ENCODE measurements at regions not wholly inside any gene's neighbourhood (a gene's known extent, or its start where the extent isn't known, plus 50 kb on each side); places are given as distances from the start of the nearest gene placed in this dataset.

GRCh38 chr20:24166412-24166811 is 177.8 kb upstream of the GGTLC1 start:
- TF ChIP-seq CTCF (IDR thresholded peaks at IDR 0.05): no peak

DNA sequence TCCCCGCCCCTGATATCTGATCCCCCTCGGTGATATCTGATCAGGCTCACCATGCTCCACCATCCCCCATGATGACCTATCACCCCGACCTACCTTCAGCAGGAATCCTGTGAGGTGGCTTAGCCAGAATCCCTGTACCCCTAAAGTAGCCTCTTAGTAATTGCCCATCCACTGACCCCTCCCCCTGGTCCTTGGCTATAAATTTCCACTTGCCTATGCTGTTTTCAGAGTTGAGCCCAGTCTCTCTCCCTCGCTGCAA is 177.5 kb upstream of the GGTLC1 start:
- TF ChIP-seq CTCF (IDR thresholded peaks at IDR 0.05): no peak

- no peak for TF ChIP-seq CTCF (IDR thresholded peaks at IDR 0.05)
Measured at GRCh38 chr20:24165301-24166122, 176.9 kb upstream of the GGTLC1 start.

DNA sequence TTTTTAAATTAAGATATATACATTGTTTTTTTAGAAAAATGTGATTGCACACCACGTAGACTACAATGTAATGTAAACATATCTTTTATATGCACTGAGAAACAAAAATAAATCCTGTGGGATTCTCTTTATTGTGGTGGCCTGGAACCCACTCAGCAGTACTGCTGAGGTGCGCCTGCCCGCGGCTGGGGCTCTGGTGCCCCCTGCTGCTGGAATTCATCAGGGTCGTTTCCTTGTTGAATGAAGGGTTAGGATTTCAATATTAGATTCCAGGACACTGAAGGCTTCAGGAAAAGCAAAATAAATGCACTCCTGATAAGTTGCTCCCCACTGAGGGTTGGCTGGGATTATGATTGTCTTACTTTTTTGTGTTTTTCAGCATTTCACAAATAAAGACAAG is 175.8 kb upstream of the GGTLC1 start:
- TF ChIP-seq CTCF (IDR thresholded peaks at IDR 0.05): peak; percentile 37; the same call in 1 of the 2 replicates

- no peak for TF ChIP-seq CTCF (IDR thresholded peaks at IDR 0.05)
Measured at GRCh38 chr20:24163506-24163905, 174.9 kb upstream of the GGTLC1 start.

GRCh38 chr20:24160563-24161281 is 172.1 kb upstream of the GGTLC1 start:
- TF ChIP-seq CTCF (IDR thresholded peaks at IDR 0.05): peak; percentile 92

DNA sequence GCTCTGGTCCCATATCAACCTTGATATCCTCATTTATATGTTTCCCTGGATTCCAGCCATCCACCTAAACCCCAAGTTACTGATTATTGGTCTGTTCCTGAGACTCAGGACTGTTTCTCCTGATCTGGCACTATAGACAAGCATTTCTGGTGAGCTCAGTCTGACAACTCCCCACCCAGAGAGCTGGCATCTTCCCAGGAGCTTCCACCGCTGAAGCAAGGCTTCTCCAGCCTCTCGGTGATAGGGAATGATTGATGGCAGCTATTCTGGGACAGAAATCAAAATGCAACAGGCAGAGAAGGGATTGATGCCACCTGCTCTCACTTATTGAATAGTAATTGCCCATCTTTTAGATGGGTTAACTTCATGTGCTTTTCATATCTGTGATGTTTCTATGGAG is 169.7 kb upstream of the GGTLC1 start:
- no peak for TF ChIP-seq CTCF (IDR thresholded peaks at IDR 0.05)
